Parathyroid adenoma (tissue), 2 donors: ENCODE measurements at regions not wholly inside any gene's neighbourhood (a gene's known extent, or its start where the extent isn't known, plus 50 kb on each side); places are given as distances from the start of the nearest gene placed in this dataset.
A peak's percentile ranks its signal among the peaks of the same experiment; 100 is the strongest.

ENCODE experiments used
- H2AFZ ChIP-seq: fragments of 300-600 bp; sonication (generic); one replicate; pipeline ENCODE4 v1.7.0; 2017; ENCODE audit warnings: antibody characterized with exemption, mild to moderate bottlenecking
- H3K27ac ChIP-seq: fragments of 300-600 bp; sonication (generic); one replicate; pipeline ENCODE4 v1.7.0; 2017
- H3K27me3 ChIP-seq: fragments of 300-600 bp; sonication (generic); one replicate; pipeline ENCODE4 v1.7.0; 2017; ENCODE audit warnings: low read length; ENCODE audit not compliant: control insufficient read depth, insufficient read depth
- H3K36me3 ChIP-seq: fragments of 300-600 bp; sonication (generic); one replicate; pipeline ENCODE4 v1.7.0; 2017; ENCODE audit warnings: low read length; ENCODE audit not compliant: control insufficient read depth, insufficient read depth
- H3K4me1 ChIP-seq: fragments of 300-600 bp; sonication (generic); one replicate; pipeline ENCODE4 v1.7.0; 2017; ENCODE audit warnings: control low read depth
- H3K4me2 ChIP-seq: fragments of 300-600 bp; sonication (generic); one replicate; pipeline ENCODE4 v1.7.0; 2017; ENCODE audit warnings: low read length
- H3K4me3 ChIP-seq: fragments of 300-600 bp; sonication (generic); one replicate; pipeline ENCODE4 v1.7.0; 2017; ENCODE audit warnings: low read depth, low read length
- H3K79me2 ChIP-seq: fragments of 300-600 bp; sonication (generic); one replicate; pipeline ENCODE4 v1.7.0; 2017; ENCODE audit warnings: control low read depth
- H3K9ac ChIP-seq: fragments of 300-600 bp; sonication (generic); one replicate; pipeline ENCODE4 v1.7.0; 2017; ENCODE audit warnings: mild to moderate bottlenecking
- H3K9me3 ChIP-seq: fragments of 300-600 bp; sonication (generic); one replicate; pipeline ENCODE4 v1.7.0; 2017; ENCODE audit warnings: low read length; ENCODE audit not compliant: control insufficient read depth
- CTCF ChIP-seq: fragments of 300-600 bp; sonication (generic); IDR thresholded peaks from one replicate; pipeline ENCODE4 v1.7.0; 2017; ENCODE audit warnings: antibody characterized with exemption, mild to moderate bottlenecking
- donor health status: primary hyperparathyroidism.

- TF ChIP-seq CTCF = no peak
- Histone ChIP-seq H3K4me3 (no peak overlapping the region), H3K27ac (no peak overlapping the region), H3K36me3 (peaks cover 3% of the 10 kb centered on the region), H3K4me2 (no peak overlapping the region), H3K79me2 (no peaks in the 10 kb centered on the region), H3K4me1 (no peaks in the 10 kb centered on the region), H2AFZ (no peak overlapping the region), H3K27me3 (no peaks in the 10 kb centered on the region), H3K9ac (no peak overlapping the region), H3K9me3 (no peaks in the 10 kb centered on the region)
These were observed 158.4 kb downstream of the GDAP2 start for GRCh38 chr1:117770981-117771531.

GRCh38 chr1:117779364-117779763, 150.1 kb downstream of the GDAP2 start:
- Histone ChIP-seq H3K79me2 (no peaks in the 10 kb centered on the region), H3K27me3 (no peaks in the 10 kb centered on the region), H2AFZ (no peak overlapping the region), H3K4me2 (no peak overlapping the region), H3K9me3 (no peaks in the 10 kb centered on the region), H3K4me1 (no peaks in the 10 kb centered on the region), H3K9ac (no peak overlapping the region), H3K4me3 (no peak overlapping the region), H3K36me3 (peaks cover 3% of the 10 kb centered on the region), H3K27ac (no peak overlapping the region)
- TF ChIP-seq CTCF = no peak

DNA sequence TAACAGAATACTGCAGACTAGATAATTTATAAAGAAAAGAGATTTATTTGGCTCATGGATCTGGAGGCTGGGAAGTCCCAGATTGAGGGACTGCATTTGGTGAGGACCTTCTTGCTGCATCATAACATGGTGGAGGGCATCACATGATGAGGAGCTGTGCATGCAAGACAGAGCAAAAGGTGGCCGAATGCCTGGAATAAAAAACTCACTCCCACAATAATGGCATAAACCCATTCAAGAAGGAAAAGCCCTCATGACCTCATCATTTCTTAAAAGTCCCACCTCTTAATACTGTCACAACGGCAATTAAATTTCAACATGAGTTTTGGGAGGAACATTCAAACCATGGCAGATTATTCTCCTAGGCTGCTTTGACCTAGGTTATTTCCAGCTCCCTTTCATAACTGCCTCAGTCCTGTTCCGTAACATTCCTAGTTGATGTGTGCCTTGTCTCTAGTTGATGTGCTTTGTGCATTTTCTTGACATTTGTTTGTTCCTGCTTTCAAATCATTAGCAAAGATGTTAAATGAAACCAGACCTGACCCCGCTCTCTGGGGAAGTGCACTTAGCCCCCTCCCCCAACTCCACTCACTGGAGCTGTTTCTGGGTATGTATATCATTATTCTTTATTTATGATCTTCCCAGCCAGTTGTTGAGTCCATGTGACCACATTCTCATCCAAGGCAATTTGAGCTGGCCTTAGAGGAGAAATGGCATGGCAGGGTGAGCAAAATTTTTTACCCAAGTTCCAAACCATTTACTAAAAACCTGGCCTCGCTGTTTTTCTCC, 148.5 kb downstream of the GDAP2 start:
- no peak overlapping the region for H3K4me3 ChIP-seq
- TF ChIP-seq CTCF = no peak
- no peaks in the 10 kb centered on the region for H3K4me1 ChIP-seq
- no peak overlapping the region for H2AFZ ChIP-seq
- no peaks in the 10 kb centered on the region for H3K36me3 ChIP-seq
- H3K9ac ChIP-seq = no peak overlapping the region
- H3K4me2 ChIP-seq = no peak overlapping the region
- no peak overlapping the region for H3K27ac ChIP-seq
- H3K79me2 ChIP-seq = no peaks in the 10 kb centered on the region
- H3K27me3 ChIP-seq = no peaks in the 10 kb centered on the region
- H3K9me3 ChIP-seq = no peaks in the 10 kb centered on the region

DNA sequence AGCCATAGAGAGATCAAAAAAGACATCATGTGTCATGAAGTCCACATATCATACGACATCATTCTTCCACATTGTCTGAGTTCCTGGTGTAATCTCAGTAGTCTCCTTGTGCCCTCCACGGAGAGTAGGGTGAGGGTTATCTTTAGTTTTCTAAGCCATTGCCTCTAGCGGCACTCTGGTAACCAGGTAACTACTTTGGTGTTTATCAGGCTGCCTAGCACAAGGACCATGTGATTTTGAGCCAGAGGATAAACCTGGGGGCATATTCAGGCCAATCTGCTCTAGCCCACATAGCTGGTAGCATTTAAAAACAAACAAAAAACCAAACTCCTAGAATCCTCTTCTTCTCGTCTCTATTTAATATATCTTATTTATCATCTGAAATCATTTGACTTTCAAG, 147.4 kb downstream of the GDAP2 start:
- no peak overlapping the region for H3K27ac ChIP-seq
- H3K4me3 ChIP-seq = no peak overlapping the region
- H3K9me3 ChIP-seq = no peaks in the 10 kb centered on the region
- H3K36me3 ChIP-seq = no peaks in the 10 kb centered on the region
- peak overlapping the region; percentile 18 for H2AFZ ChIP-seq
- H3K79me2 ChIP-seq = no peaks in the 10 kb centered on the region
- no peak overlapping the region for H3K4me2 ChIP-seq
- no peaks in the 10 kb centered on the region for H3K4me1 ChIP-seq
- no peak overlapping the region for H3K9ac ChIP-seq
- H3K27me3 ChIP-seq = no peaks in the 10 kb centered on the region
- TF ChIP-seq CTCF = no peak
